ENCODE measurements at regions not wholly inside any gene's neighbourhood (a gene's known extent, or its start where the extent isn't known, plus 50 kb on each side); places are given as distances from the start of the nearest gene placed in this dataset.

- POLR2A ChIA-PET, result no interaction called here
- WGBS (ENCODE audit: low lambda C conversion rate), result 1% methylated on average over 12 of the region's 12 CpGs
Observed at GRCh38 chr7:57354679-57355338, 95.2 kb upstream of the ZNF716 start.

GRCh38 chr7:57361406-57361805 lies 88.6 kb upstream of the ZNF716 start:
- no peak overlapping the region for H3K4me3 ChIP-seq (ENCODE audit: low read depth in 2 of 2, low read length in 1 of 2)
- H3K27me3 ChIP-seq (ENCODE audit: insufficient read depth), result no peaks in the 10 kb centered on the region
- H3K9ac ChIP-seq, result no peak overlapping the region
- H3K27ac ChIP-seq (ENCODE audit: low read depth in 2 of 2, low read length in 1 of 2), result no peak overlapping the region
- H3K9me3 ChIP-seq, result no peaks in the 10 kb centered on the region
- no peaks in the 10 kb centered on the region for H4K20me1 ChIP-seq (ENCODE audit: insufficient read depth)
- ChIA-PET CTCF (interaction anchor here (0.7 kb wide), 1 partner anchor 12 kb away, joined by 3 read pairs; no protein-coding TSS in a partner anchor), POLR2A (no interaction called here)
- H3K4me1 ChIP-seq (ENCODE audit: control insufficient read depth in 1 of 2, insufficient read depth in 2 of 2, low read depth in 1 of 2, low read length in 1 of 2), result no peaks in the 10 kb centered on the region
- no peak overlapping the region for H2AFZ ChIP-seq (ENCODE audit: low read depth)
- DNase-seq, result no peak
- no peaks in the 10 kb centered on the region for H3K36me3 ChIP-seq (replicated peaks in 1 of 2; ENCODE audit: control insufficient read depth in 1 of 2, insufficient read depth in 2 of 2, low read length in 1 of 2)
- 0% methylated on average over 2 of the region's 2 CpGs for WGBS (ENCODE audit: low lambda C conversion rate)
- no peaks in the 10 kb centered on the region for H3K9me2 ChIP-seq
- H3K4me2 ChIP-seq, result no peak overlapping the region
- no peaks in the 10 kb centered on the region for H3F3A ChIP-seq (replicated peaks; ENCODE audit: insufficient read depth)
- H3K79me2 ChIP-seq (ENCODE audit: insufficient read depth), result no peaks in the 10 kb centered on the region
- TF ChIP-seq SIN3A (IDR thresholded peaks at IDR 0.05; ENCODE audit: borderline replicate concordance, low read depth, low read length), result no peak
- TF ChIP-seq ELF1 (IDR thresholded peaks at IDR 0.05), result no peak
- TF ChIP-seq GATA2 (CRISPR knock-in tag; IDR thresholded peaks at IDR 0.05), result no peak
- no peak for TF ChIP-seq RCOR1 (IDR thresholded peaks at IDR 0.05; ENCODE audit: low read length)

More at GRCh38 chr7:57354679-57355338, 95.2 kb upstream of the ZNF716 start:
- DNase-seq, result no peak
- Histone ChIP-seq H3K27ac (ENCODE audit: low read depth in 2 of 2, low read length in 1 of 2) (no peak overlapping the region), H3K79me2 (ENCODE audit: insufficient read depth) (no peaks in the 10 kb centered on the region), H3K4me1 (ENCODE audit: control insufficient read depth in 1 of 2, insufficient read depth in 2 of 2, low read depth in 1 of 2, low read length in 1 of 2) (no peaks in the 10 kb centered on the region), H2AFZ (ENCODE audit: low read depth) (no peak overlapping the region), H3K9me3 (no peaks in the 10 kb centered on the region), H3K36me3 (replicated peaks in 1 of 2; ENCODE audit: control insufficient read depth in 1 of 2, insufficient read depth in 2 of 2, low read length in 1 of 2) (no peaks in the 10 kb centered on the region), H3K4me3 (ENCODE audit: low read depth in 2 of 2, low read length in 1 of 2) (no peak overlapping the region), H3K9me2 (no peaks in the 10 kb centered on the region), H3K9ac (no peak overlapping the region), H3K27me3 (ENCODE audit: insufficient read depth) (no peaks in the 10 kb centered on the region), H3F3A (replicated peaks; ENCODE audit: insufficient read depth) (no peaks in the 10 kb centered on the region), H3K4me2 (no peak overlapping the region), H4K20me1 (ENCODE audit: insufficient read depth) (no peaks in the 10 kb centered on the region)
- TF ChIP-seq FOXJ3 (CRISPR knock-in tag; IDR thresholded peaks at IDR 0.05), result no peak
- no peak for TF ChIP-seq JUND (IDR thresholded peaks at IDR 0.05)
- TF ChIP-seq GABPA (IDR thresholded peaks at IDR 0.05; ENCODE audit: low read depth), result no peak
- no peak for TF ChIP-seq IRF3 (IDR thresholded peaks at IDR 0.05; ENCODE audit: low read depth, low read length)
- no peak for TF ChIP-seq ELF1 (IDR thresholded peaks at IDR 0.05)
- TF ChIP-seq FOXM1 (IDR thresholded peaks at IDR 0.05; ENCODE audit: low read depth), result no peak
- no peak for TF ChIP-seq YY1 (IDR thresholded peaks at IDR 0.05; ENCODE audit: low read depth)
- TF ChIP-seq MAX (IDR thresholded peaks at IDR 0.05; ENCODE audit: low read depth), result no peak
- no peak for TF ChIP-seq NRF1 (IDR thresholded peaks at IDR 0.05; ENCODE audit: low read depth, low read length)
- no peak for TF ChIP-seq CHD2 (IDR thresholded peaks at IDR 0.05; ENCODE audit: low read length, partially characterized antibody)
- no peak for TF ChIP-seq EZH2phosphoT487 (IDR thresholded peaks at IDR 0.05; ENCODE audit: borderline replicate concordance, low read depth)
- no peak for TF ChIP-seq POLR2AphosphoS5 (IDR thresholded peaks at IDR 0.05; ENCODE audit: low read depth, low read length)
- no peak for TF ChIP-seq TAF1 (IDR thresholded peaks at IDR 0.05; ENCODE audit: borderline replicate concordance, low read depth, low read length)
- TF ChIP-seq EP300 (IDR thresholded peaks at IDR 0.05; ENCODE audit: borderline replicate concordance in 1 of 2, low read depth in 1 of 2, low read length in 1 of 2), result no peak
- no peak for TF ChIP-seq PBX3 (IDR thresholded peaks at IDR 0.05)
- TF ChIP-seq RXRA (IDR thresholded peaks at IDR 0.05; ENCODE audit: borderline replicate concordance, low read depth), result no peak
- TF ChIP-seq MEF2A (IDR thresholded peaks at IDR 0.05; ENCODE audit: borderline replicate concordance, low read depth), result no peak
- TF ChIP-seq FOSL2 (IDR thresholded peaks at IDR 0.05; ENCODE audit: borderline replicate concordance, low read depth), result no peak
- CTCF ChIA-PET, result no interaction called here
